ENCODE measurements at regions not wholly inside any gene's neighbourhood (a gene's known extent, or its start where the extent isn't known, plus 50 kb on each side); places are given as distances from the start of the nearest gene placed in this dataset.
"Not testable (repeated sequence)": the region's sequence is repeated elsewhere in the genome, so short reads cannot be mapped to it uniquely, and the experiment has no call there.

- H3K27ac Mint-ChIP-seq, result no peak overlapping the region
- intact Hi-C loops (cut with micrococcal nuclease), result no loop called here
Measured at GRCh38 chr12:46963977-46964971, 115.1 kb upstream of the PCED1B start.

GRCh38 chr12:46965137-46965536 lies 114.3 kb upstream of the PCED1B start:
- no peaks in the 10 kb centered on the region for H3K36me3 Mint-ChIP-seq (ENCODE audit: low read depth)
- no peaks in the 10 kb centered on the region for H3K4me1 Mint-ChIP-seq (ENCODE audit: low read depth)
- intact Hi-C loops (cut with micrococcal nuclease), result no loop called here
- H3K4me3 Mint-ChIP-seq, result no peak overlapping the region
- no peak overlapping the region for H3K27ac Mint-ChIP-seq
- no peaks in the 10 kb centered on the region for H3K27me3 Mint-ChIP-seq
- no peaks in the 10 kb centered on the region for H3K9me3 Mint-ChIP-seq

More at GRCh38 chr12:46963977-46964971, 115.1 kb upstream of the PCED1B start:
- Mint-ChIP-seq H3K36me3 (ENCODE audit: low read depth) (no peaks in the 10 kb centered on the region), H3K4me1 (ENCODE audit: low read depth) (no peaks in the 10 kb centered on the region), H3K9me3 (no peaks in the 10 kb centered on the region), H3K27me3 (no peaks in the 10 kb centered on the region), H3K4me3 (no peak overlapping the region)

- Mint-ChIP-seq H3K9me3 (no peaks in the 10 kb centered on the region), H3K36me3 (ENCODE audit: low read depth) (no peaks in the 10 kb centered on the region), H3K4me3 (no peak overlapping the region), H3K4me1 (ENCODE audit: low read depth) (no peaks in the 10 kb centered on the region), H3K27ac (no peak overlapping the region), H3K27me3 (no peaks in the 10 kb centered on the region)
- intact Hi-C loops (cut with micrococcal nuclease), result no loop called here
Measured at GRCh38 chr12:46965880-46966279, 113.5 kb upstream of the PCED1B start.

DNA sequence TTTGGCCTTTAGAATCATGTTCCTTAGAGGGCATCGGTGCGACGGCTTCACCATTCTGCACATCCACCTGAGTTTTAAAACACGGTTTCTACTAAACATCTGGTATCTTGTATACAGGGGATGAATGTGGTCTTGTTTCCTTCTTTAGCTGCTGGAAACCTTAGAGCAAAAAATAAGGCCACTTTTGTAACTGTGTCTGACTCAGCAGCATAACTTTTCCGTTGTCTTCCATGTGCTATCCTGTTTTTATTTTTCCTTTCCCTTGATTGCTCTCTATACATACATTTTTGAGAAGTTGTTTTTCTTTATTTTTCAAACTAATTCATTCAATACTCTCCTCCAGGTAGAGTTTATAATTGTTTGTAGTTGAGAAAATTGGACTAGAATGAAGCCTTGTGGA lies 108.8 kb upstream of the PCED1B start:
- H3K27ac Mint-ChIP-seq, result no peak overlapping the region
- intact Hi-C loops (cut with micrococcal nuclease), result no loop called here
- no peaks in the 10 kb centered on the region for H3K36me3 Mint-ChIP-seq (ENCODE audit: low read depth)
- no peaks in the 10 kb centered on the region for H3K9me3 Mint-ChIP-seq
- H3K27me3 Mint-ChIP-seq, result no peaks in the 10 kb centered on the region
- no peaks in the 10 kb centered on the region for H3K4me1 Mint-ChIP-seq (ENCODE audit: low read depth)
- H3K4me3 Mint-ChIP-seq, result no peak overlapping the region

DNA sequence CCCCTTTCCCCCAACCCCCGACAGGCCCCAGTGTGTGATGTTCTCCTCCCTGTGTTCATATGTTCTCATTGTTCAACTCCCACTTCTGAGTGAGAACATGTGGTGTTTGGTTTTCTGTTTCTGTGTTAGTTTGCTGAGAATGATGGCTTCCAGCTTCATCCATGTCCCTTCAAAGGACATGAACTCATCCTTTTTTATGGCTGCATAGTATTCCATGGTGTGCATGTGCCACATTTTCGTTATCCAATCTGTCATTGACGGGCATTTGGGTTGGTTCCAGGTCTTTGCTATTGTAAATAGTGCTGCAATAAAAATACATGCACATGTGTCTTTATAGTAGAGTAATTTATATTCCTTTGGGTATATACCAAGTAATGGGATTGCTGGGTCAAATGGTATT lies 105.5 kb upstream of the PCED1B start:
- H3K4me3 Mint-ChIP-seq; intact Hi-C loops (cut with micrococcal nuclease); H3K27ac Mint-ChIP-seq; H3K36me3 Mint-ChIP-seq (ENCODE audit: low read depth); H3K9me3 Mint-ChIP-seq; H3K27me3 Mint-ChIP-seq; H3K4me1 Mint-ChIP-seq (ENCODE audit: low read depth): not testable (repeated sequence)

DNA sequence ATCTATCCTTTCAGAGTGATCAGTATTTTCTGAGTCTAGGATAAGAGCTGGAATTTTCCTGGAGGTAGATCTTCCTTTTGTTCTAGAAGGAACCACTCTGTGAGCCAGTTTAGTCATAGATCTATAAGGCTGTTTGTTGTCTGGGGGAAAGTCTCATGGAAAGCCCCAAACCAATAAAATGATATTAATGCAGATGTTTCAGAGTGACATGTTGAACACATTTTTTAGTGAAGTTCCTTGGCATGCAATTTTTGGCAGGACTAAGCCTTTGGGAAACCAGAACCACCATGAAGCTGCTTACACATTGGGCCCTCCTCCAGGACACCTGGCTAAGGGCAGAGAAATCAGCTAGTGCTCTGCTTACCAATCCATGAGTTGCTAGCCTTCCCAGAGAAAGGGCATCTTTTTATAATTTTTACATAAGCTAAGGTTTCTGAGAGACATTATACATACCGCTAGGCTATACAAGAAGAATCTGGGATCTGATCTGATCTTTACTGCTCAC lies 101.5 kb upstream of the PCED1B start:
- Mint-ChIP-seq H3K9me3 (peaks cover 8% of the 10 kb centered on the region), H3K27ac (no peak overlapping the region), H3K4me1 (ENCODE audit: low read depth) (no peaks in the 10 kb centered on the region), H3K36me3 (ENCODE audit: low read depth) (no peaks in the 10 kb centered on the region), H3K4me3 (no peak overlapping the region), H3K27me3 (peaks cover 2% of the 10 kb centered on the region)
- intact Hi-C loops (cut with micrococcal nuclease), result no loop called here

DNA sequence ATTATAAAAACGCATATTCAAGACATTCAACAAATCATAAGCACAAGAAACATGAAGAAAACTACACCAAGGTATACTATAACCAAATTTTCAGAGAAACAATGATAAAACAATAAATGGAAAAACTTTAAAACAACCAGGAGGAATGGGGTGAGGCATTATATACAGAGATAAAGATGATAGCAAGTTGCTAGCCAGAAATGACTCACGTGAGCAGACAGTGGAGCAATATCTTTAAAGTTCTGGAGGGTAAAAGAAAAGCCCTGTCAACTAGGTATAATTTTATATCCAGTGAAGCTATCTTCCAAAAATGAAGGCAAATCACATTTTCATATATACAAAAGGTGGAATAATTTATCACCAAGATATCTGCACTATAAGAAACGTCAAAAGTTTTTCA lies 97.8 kb upstream of the PCED1B start:
- intact Hi-C loops (cut with micrococcal nuclease), result no loop called here
- Mint-ChIP-seq H3K27me3 (peaks cover 2% of the 10 kb centered on the region), H3K4me3 (no peak overlapping the region), H3K36me3 (ENCODE audit: low read depth) (no peaks in the 10 kb centered on the region), H3K9me3 (peaks cover 8% of the 10 kb centered on the region), H3K4me1 (ENCODE audit: low read depth) (peaks cover 4% of the 10 kb centered on the region), H3K27ac (no peak overlapping the region)

DNA sequence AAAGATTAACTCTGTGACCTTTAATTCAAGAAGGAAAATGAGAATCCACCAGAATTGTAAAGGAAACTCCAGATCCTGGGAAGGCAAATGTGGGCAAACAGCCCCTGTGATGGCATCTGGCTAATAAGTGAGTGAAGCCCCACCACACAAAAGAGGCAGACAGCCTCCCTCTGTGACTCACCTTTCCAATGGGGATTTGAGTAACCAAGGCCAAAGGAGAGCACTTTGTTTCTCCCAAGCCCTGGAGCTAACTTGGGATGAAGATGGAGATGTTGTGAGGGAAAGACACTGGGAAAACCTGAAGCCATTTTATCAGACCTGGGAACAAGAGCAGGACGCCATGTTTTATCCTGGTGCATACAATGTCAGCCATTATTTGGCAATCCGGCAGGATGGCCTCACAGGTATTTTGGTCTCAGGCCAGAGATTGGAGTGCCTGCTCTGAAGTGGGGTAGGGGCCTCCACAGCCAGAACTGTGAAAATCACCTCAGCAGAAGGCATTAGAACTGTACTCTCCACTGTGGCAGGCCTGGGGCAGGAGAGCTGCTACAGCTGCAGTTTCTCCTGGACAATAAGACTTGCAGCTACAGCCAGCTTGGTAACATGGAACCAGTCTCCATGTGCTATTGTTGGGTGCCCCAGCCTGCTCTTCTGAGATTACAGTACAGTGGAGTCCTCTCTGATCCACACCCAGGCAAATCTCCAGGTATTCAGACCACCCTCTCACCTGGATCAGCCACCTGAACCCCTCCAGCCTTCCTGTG lies 96.6 kb upstream of the PCED1B start:
- H3K4me3 Mint-ChIP-seq, result no peak overlapping the region
- H3K36me3 Mint-ChIP-seq (ENCODE audit: low read depth), result no peaks in the 10 kb centered on the region
- H3K27ac Mint-ChIP-seq, result no peak overlapping the region
- peaks cover 2% of the 10 kb centered on the region for H3K27me3 Mint-ChIP-seq
- intact Hi-C loops (cut with micrococcal nuclease), result no loop called here
- peaks cover 8% of the 10 kb centered on the region for H3K9me3 Mint-ChIP-seq
- H3K4me1 Mint-ChIP-seq (ENCODE audit: low read depth), result peaks cover 11% of the 10 kb centered on the region

- Mint-ChIP-seq H3K27me3 (peaks cover 2% of the 10 kb centered on the region), H3K9me3 (peaks cover 5% of the 10 kb centered on the region), H3K4me3 (no peak overlapping the region), H3K27ac (no peak overlapping the region), H3K4me1 (ENCODE audit: low read depth) (peaks cover 11% of the 10 kb centered on the region), H3K36me3 (ENCODE audit: low read depth) (no peaks in the 10 kb centered on the region)
- intact Hi-C loops (cut with micrococcal nuclease), result no loop called here
Measured at GRCh38 chr12:46983393-46983793, 96.0 kb upstream of the PCED1B start.

DNA sequence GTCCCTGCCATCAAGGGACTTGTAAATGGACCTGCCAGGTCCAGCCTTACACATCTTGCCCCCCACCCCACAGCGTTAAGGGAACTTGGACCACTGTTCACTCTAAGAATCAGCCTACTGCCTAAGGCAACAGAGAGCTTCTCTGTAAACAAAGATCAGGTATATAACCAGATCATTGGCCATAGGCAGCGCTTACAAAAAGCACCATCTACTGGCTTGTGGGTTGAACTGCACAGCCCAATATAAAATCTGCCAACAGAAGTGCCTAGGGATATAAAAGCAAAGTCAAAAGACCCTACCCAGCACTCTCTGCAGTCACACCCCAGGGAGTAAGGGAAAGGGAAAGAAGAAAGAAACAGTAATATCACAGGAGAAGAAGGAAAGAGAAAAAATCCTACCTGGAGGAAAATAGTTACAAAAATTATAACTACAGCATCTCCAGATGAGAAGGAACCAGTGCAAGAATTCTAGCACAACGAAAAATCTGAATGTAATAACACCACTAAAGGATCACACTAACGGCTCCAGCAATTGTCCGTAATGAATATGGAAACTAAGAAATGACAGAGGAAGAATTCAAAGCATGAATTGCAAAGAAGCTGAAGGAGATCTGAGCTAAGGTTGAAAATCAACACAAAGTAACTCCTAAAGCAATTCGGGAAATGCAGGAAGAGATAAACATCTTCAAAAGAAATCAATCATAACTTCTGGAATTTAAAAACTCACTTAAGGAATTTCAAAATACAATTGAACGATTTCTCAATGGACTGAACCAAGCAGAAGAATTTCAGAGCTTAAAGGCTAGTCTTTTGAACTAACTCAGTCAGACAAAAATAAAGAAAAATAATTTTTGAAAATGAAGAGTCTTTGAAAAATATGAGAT lies 95.2 kb upstream of the PCED1B start:
- H3K9me3 Mint-ChIP-seq, result no peaks in the 10 kb centered on the region
- no peak overlapping the region for H3K4me3 Mint-ChIP-seq
- H3K27ac Mint-ChIP-seq, result no peak overlapping the region
- H3K36me3 Mint-ChIP-seq (ENCODE audit: low read depth), result no peaks in the 10 kb centered on the region
- intact Hi-C loops (cut with micrococcal nuclease), result no loop called here
- peaks cover 2% of the 10 kb centered on the region for H3K27me3 Mint-ChIP-seq
- H3K4me1 Mint-ChIP-seq (ENCODE audit: low read depth), result peaks cover 11% of the 10 kb centered on the region

DNA sequence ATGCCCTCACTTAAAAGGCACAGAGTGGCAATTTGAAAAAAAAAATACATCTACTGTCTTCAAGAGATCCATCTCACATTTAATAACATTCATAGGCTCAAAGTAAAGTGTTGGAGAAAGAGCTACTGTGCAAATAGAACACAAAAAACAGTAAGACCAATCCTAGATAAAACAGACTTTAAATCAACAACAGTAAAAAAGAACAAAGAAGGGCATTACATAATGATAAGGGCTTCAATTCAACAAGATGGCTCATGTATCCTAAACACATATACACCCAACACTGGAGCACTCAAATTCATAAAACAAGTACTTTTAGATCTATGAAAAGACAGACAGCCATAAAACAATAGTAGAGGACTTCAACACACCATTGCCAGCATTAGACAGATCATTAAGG lies 93.6 kb upstream of the PCED1B start:
- Mint-ChIP-seq H3K27ac (no peak overlapping the region), H3K27me3 (peaks cover 2% of the 10 kb centered on the region), H3K4me3 (no peak overlapping the region), H3K4me1 (ENCODE audit: low read depth) (peaks cover 11% of the 10 kb centered on the region), H3K9me3 (peaks cover 11% of the 10 kb centered on the region), H3K36me3 (ENCODE audit: low read depth) (no peaks in the 10 kb centered on the region)
- intact Hi-C loops (cut with micrococcal nuclease), result no loop called here

- H3K9me3 Mint-ChIP-seq, result peaks cover 34% of the 10 kb centered on the region
- H3K27ac Mint-ChIP-seq; H3K4me3 Mint-ChIP-seq; H3K27me3 Mint-ChIP-seq; H3K36me3 Mint-ChIP-seq (ENCODE audit: low read depth); intact Hi-C loops (cut with micrococcal nuclease): not testable (repeated sequence)
- H3K4me1 Mint-ChIP-seq (ENCODE audit: low read depth), result peaks cover 11% of the 10 kb centered on the region
Measured at GRCh38 chr12:46988122-46988521, 91.3 kb upstream of the PCED1B start.

DNA sequence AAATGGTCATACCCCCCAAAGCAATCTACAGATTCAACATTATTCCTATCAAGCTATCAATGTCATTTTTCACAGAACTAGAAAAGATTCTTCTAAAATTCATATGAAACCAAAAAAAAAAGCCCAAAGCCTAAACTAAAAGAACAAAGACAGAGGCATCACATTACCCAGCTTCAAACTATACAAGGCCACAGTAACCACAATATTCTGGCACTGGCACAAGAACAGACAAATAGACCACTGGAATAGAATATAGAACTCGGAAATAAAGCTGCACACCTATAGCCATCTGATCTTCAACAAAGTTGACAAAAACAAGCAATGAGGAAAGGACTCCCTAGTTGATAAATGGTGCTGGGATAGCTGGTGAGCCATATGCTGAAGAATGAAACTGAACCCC lies 89.2 kb upstream of the PCED1B start:
- Mint-ChIP-seq H3K4me3 (no peak overlapping the region), H3K9me3 (peaks cover 34% of the 10 kb centered on the region), H3K27ac (no peak overlapping the region), H3K27me3 (no peaks in the 10 kb centered on the region), H3K4me1 (ENCODE audit: low read depth) (peaks cover 11% of the 10 kb centered on the region), H3K36me3 (ENCODE audit: low read depth) (no peaks in the 10 kb centered on the region)
- intact Hi-C loops (cut with micrococcal nuclease), result no loop called here
